NCI-H1694 (cell line): ENCODE measurements at regions not wholly inside any gene's neighbourhood (a gene's known extent, or its start where the extent isn't known, plus 50 kb on each side); places are given as distances from the start of the nearest gene placed in this dataset.

ENCODE experiments used
- DNase-seq: peaks from one replicate; lab custom pipeline; 2025; lab: John Stamatoyannopoulos, UW

DNA sequence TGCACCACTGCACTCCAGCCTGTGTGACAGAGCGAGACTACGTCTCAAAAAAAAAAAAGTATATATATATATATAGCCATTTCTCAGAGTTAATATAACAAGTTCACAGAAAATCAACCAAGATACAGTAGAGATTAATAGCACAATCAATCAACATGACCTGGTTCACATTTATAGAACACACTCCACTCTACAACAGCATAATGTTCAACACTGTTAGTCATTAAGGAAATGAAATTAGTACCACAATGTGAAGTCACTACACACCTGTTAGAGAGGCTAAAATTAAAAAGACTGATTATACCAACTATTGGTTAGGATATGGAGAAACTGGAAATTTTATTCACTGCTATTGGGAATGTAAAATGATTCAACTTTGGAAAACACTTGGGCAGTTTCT lies 387.7 kb downstream of the QKI start:
- DNase-seq, result no peak

DNA sequence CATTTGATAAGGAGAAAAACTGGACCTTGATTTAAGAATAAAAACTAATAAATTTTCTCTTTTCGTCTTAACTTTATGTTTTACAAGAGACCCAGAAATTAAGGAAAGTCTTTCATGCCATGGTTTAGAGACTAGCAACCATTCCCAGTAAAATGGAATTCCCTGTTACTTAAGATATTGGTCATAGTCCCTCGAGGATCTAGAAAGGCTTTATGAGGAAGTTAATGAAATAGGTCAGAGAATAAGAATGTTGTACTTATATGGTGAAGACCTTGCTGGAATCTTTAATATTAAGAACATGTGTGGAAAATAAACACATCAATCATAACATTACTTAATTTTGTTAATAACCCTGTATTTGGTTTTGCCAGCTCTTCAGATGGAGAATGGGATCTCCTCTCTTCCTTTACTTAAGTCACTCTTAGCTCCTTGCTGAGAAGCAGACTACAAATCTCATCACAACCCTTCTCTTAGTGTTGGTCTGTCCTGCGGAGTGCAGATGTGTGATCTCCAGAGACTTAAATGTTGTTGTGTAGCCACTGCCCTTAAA lies 382.9 kb downstream of the QKI start:
- DNase-seq, result no peak

DNA sequence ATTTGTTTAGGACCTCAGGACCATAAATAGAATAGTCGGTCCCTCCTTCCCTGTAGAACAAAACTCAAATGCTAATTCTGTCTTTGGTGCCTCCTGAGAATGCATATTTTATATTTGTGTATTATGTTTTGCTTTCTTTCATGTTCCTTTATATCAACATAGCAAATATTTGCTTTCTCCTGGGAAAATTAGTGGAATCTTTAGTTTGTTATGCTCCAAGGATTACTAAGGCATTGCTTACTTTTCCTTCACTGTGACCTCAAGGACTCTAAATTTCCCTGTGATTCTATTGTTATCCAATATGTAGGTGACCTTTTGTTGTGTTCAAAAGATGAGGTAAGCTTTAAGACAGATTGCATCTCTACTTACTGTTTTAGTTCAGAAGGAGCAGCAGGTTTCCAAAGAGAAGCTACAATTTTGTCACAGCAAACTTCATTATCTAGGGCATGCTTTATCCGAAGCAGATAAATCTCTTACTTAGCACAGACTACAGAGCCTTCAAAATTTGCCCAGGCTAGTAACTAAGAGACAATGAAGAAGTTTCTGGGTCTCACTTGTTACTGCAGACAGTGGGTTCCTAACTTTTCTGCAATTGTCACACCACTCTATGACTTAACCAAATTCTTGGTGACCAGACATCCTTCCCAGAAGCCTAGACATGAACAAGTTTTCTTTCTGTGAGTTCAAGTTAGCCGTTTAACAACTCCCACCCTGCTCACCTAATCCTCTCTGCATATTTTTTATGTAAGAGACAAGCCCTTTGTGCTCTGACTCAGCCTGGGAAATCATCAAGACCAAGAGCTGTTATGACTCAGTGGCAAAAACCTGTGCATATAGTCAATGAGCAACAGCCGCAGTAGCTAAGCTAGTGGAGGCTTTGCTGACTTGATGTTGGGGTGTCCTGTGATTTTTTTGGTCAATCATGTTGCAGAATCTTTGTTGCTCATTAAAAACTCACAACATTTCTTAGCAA lies 378.8 kb downstream of the QKI start:
- no peak for DNase-seq

DNA sequence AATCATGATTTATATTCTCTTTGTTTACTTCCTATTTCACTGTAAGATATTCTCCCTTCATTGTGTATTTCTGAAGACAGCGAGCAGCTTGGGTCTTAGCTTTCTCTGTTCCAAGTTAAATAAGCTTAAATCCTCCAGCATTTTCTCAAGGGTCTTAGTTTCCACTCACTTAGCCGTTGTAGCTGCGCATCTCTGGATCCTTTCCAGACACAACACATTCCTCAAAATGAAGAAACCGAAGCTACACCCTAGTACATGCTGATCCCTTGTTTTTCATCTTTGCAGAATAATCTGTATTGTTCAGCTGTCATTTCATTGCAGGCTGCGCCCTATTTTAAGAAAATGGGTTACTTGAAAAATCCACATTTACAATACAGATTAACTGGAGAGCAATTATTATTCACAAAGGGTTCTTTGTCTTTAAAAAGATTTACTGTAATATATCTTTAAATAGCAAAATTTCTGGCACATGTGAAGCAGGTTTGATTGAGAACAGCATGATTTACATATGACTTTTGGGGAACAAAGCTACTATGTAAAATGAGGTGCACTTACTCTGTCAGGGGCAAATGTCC lies 375.8 kb downstream of the QKI start:
- DNase-seq, result no peak

DNA sequence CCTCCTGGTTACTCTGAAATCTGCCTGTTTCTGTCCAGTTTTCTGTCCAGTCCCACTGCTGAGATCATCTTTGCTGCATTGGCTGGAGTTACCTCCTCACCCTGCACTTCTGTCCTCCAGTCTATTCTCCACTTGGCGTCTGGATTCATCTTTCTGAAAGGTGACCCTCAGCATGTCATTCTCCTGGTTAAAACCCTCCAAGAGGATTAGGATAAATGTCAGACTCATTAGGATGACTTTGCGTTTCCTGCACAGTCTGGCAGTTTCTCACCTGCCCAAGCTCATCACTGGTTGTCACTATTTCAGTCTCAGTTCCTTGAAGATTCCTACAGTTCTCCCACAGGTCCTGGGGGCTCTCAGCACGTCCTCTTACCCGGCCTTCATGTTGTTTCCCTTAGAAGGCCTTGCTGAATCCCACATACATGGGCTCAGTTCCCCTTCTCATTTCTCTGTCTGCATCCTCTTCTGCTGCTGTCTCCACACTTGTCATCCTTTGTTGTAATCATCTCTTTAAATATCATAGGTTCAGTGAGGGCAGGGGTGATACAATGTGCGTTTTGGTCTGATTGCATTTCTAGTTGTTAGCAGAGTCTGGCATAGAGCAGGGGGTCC lies 374.8 kb downstream of the QKI start:
- no peak for DNase-seq

DNA sequence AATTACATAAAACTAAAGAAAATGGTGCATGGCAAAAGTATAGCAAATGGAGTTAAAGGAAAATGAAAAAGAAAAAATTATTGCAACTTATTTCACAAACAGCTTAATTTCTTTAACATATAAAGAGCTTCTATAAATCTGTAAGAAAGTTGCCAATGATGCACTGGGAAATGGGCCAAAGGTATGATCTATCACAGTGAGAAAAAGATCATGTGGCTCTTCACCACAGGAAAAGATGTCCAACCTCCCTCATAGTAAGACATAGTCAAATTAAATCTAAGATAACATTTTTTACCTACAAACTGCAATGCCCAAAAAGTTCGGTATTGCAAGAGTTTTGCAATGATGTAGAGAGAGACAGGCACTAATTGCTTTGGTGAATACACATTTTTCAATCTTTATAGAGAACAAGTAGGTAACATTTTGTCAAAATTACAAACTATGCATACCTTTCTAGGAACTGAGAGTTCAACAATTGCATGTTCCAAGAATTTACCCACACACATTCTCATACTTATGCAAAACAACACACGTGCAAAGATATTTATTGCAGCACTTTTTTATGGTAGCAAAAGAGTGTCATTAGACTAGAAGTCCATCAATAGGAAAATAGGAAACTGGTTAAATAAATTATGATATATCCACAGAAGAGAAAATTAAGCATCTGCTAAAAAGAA lies 372.6 kb downstream of the QKI start:
- no peak for DNase-seq

DNA sequence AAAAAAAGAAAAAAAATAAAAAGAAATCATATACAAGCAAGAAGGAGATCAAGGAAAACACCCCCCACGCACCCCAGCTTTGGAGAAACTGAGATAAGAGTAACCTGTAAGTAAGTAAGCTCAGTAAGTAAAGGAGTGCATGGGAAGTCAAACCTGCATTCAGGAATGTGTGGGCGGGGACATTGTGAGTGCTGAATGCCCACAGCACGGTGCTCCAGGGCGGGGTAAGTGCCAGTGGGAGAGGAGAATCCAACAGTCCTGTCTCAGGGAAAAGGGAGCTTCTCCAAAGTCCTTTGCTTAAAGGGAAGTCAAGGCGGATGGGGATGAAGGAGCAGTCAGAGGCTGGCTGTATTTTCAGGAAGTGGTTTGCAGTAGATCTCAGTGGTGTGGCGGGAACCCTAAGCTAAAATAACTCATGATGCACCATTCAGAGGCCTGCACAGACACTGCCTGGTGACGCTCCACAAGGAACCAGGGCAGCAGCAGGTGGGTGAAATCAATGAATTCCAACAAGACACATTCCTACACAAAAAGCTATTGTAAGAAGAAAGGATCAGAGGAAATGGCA lies 368.0 kb downstream of the QKI start:
- no peak for DNase-seq

DNA sequence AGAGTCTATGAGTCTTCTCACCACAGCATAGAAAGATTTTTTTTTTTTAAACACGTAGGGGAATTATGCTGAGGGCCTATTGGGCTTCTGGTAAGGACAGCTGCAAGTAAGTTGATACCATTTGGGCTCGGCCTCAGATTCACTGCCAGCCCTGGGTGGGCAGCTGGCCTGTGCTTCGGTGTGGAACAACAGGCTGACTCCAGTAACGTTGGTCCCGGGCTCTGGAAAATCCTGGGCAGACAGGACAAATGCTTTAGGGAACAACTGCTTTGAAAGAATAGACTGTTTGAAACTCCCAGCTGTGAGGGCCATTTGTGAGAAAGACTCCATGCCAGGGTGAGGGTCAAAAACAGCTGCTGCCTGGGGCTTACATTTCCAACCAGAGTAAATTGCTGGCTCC lies 366.5 kb downstream of the QKI start:
- no peak for DNase-seq

DNA sequence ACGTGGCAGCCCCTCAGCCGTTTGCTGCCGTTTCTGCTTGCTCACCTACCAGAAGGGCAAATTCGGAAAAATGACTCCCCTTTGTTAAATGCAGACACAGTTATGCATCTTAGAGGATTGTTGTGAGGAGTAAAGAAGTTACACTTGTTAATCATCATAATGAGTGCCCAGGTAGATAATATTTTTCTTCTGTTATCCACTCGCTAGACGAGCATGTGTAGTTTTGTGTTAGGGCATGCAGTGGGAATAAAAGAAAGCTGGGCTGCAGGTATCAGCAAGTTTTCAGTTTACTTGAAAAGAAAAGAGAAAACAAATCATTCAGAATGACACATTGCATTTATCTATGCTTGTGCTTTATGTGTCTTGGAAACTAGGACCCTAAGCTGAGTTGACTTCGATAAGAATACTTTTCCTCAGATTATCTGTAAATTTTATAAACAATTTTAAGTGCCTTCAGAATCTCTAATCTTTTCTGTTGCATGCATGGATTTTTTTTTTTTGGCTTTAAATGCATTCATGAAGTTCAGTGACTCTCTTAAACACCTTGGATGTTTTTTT lies 365.3 kb downstream of the QKI start:
- no peak for DNase-seq

DNA sequence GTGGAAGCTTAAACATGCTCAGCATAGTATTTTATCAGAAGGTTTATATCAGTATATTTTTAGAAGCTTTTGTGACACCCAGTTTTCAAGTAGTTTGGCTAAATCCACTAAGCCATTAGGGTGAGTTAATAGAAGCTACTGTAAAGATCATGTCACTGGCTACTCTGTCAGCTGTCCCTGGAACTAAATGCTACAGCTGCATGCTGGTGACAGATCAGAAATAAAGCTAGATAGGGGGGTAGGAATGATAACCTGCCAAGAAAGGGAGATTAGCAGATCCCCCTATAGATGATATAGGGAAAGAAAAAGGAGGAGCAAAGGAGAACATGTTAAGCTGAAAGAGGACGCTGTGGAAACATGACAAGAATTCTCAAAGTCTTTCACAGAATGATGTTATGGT lies 363.2 kb downstream of the QKI start:
- no peak for DNase-seq

DNA sequence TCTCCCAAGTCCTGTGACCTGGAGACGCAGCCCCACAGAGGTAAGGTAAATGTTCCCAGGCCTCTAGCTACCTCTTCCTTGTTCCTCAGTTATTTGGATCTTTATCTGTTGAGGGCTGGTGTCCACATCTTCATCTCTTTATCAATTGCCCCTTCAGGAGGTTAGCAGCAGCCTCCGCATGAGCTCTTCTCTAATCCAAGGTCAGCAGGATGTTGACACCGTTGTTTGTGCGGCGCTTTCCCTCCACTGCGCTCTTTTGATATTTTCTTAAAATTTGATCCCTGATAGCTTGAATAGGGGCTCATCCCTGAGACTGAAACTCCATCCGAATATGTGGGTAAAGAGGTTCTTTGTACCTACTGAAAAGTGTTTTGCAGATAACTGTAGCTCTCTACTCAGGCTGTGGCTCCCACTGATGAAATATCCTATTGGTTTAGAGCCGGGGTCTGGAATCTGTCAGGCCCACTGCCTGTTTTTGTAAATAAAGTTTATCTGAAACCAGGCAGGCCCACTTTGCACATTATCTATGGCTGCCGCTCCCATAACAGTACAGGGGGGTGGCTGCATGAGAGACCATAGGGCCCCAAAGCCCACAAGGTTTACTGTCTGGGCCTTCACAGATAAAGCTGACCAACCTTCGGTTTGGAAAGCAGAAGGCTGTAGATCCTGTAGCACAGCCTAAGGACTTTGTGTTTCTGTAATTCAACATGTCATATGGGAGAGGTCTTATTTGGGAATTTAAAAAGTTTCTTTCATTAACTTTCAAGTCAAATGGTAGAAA lies 362.6 kb downstream of the QKI start:
- DNase-seq, result no peak

DNA sequence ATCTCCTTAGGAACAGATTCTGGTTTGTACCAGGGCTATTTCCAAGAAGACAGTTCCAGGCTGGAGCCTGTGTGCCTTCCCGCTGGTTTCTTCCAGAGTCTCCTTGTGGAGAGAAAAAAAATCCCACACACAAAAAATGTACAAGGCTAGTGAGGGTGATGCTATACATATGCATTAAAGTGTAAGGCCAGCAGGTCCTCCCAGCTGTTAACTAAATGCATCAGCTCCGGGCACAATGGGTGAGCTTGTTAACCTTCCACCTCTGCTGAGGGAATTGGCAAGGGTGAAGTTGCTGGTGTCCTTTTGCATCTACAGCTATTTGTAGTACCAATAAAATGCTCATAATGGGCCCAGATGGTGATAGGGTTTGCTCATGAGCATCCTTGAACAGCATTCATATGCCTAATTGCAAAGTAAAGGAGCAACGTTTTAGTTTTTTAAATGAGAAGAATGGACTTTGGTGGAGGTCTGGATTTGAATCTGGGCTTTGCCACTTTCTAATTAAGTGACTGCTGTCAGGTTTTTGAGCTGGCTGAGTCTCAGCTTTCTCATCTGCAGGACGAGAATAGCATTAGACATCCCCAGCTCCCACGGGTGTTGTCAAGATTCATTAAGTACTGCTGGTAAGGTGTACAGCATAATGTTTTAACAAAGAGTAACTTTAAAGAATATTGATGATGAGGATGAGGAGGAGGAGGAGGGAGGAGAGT lies 361.8 kb downstream of the QKI start:
- no peak for DNase-seq

DNA sequence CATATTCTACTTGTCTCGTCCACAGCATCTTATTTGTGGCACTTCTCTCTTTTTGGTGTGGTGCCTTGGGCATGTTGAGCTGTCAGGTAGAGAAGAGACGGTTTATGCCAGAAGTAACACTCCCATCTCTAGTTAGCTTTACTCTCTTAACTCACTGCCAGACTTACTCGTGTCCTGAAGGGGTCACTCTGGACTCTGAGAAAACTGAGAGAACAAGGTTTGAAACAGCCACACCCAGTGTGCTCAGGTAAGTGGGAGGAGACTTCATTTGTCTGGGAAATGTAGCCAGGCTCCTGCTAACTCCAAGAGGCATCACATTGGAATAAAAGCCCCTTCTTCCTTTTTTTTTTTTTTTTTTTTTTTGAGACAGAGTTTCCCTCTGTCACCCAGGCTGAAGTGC lies 360.8 kb downstream of the QKI start:
- DNase-seq, result no peak

DNA sequence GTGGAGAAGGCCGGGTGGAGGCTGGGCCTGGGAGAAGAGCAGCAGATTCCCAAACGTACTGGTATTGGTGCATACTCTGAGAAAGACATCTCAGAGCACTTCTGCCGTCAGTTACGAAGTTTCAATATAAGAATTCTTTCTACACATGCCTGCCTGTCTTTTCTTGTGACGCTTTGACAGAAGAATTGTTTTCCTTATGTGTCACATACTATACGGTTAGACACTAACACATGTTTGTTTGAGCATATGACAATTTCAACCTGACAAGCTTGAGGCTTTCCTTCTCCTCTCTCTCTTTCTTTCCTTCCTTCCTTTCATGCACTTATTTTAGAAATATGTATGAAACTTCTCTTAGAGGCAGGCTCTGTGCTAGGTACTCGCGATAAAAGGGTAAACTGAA lies 360.0 kb downstream of the QKI start:
- no peak for DNase-seq

DNA sequence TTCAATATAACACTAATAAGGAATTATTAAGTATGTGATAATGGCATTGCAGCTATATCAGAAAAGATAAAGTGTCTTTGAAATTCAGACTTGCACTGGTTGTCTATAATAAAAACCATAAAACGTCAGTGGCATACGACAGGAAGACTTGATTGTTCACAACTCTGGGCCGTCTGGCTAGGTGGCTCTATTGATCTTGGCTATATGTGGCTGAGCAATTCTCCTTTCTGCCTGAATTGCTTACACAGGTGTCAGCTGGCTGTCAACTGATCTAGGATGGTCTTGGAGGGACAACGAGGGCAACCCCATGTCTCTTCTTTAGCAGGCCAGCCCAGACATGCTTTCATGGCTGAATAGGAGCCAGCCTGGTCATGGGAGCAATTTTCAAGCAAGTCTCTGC lies 359.1 kb downstream of the QKI start:
- no peak for DNase-seq

DNA sequence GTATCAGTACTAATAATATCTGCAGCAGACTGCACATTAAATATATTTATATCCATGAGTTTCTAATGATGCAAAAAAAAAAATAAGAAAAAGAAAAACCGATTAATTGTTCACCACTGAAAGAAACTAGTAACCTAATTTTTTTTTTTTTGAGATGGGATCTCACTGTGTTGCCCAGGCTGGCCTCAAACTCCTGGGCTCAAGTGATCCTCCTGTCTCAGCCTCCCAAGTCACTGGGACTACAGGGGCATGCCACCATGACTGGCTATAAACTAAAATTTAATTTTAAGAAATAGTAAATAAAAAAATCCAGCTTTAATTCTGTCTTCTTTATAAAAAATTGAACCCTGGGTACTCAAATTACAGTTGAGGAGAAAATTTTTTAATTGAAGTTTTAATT lies 358.2 kb downstream of the QKI start:
- no peak for DNase-seq

DNA sequence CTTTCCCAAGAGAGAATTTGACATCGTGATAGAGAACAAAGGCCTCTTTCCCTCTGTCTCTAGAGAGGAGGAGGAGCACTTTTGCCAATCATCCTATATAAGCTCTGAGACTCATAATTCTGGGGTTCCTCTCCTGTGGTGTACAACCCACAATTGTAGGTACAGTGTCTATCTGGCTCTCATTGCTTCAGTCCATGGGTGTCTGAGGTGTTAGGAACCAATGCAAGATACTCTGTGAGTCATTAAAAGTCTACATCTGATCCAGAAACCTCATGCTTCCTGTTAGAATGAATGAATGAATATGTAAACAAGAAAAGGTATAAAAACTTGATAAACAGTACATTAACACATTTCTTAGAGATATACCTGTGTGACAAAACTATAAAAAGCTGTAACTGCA lies 356.7 kb downstream of the QKI start:
- DNase-seq, result no peak

DNA sequence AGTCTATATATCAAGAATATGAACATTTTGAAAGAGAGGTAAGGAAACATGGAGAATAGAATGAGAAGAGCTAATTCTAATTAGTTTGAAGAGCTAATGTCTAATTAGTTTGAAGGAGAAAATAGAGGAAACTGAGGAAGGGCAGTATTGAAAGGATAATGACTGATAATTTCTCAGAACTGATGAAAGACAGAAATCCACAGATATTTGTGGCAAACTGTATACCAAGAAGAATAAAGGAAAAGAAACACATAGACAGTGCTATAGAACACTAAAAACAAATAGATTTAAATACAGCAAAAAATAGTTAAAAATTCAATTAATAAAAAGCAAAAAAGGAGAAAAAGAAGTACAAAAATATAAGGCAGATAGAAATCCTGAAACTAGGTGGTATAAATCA lies 354.4 kb downstream of the QKI start:
- DNase-seq, result no peak

DNA sequence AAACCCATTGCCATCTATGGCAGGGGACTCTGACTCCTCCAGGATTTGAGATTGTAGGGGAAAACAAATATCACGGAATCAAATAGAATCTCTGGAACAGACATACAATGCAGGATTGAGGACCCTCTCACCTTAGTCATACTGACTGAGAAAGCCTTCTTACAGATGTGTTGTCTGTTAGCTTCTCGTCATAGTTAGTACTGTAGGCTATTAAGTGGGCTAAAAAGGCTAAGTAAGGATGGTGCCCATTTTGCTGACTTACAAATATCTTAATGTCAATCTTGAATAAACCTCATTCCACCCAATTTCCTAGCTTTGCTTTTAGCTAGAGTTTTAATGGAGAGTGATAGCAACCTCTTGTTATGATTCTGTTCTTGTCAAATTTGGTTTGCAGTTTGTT lies 352.4 kb downstream of the QKI start:
- DNase-seq, result no peak

DNA sequence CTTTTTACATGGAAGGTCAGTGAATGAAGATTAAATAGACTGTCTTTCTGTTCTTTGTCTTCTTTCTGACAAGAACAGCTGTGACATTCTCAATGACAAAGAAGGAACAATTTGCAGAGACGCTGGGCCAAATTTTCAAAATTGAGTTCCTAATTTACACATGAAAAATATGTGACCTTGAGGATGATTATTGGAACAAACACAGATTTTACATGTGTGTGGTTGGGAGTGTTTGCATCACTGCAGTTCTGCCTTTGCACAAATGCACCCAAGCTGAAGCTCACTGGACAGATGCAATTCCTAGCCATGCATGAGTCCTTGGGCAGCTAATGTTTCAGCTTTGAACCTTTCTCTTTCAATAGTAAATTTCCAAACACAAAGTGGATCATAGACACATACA lies 350.8 kb downstream of the QKI start:
- DNase-seq, result no peak
